Stomach (tissue), 8 donors: ENCODE measurements at regions not wholly inside any gene's neighbourhood (a gene's known extent, or its start where the extent isn't known, plus 50 kb on each side); places are given as distances from the start of the nearest gene placed in this dataset.

ENCODE experiments used
- DNase-seq, 2 donors: peaks; one replicate each; pipeline versions ENCODE4 v3.0.0 to v3.0.0-alpha.2; 2013 to 2019
- H3K27ac ChIP-seq, 5 donors: fragments of 200-600 bp in 4 of 5; sonication (generic) in 4 of 5; one replicate each; pipeline ENCODE4 v1.5.1; 2013 to 2019; ENCODE audit warnings: mild to moderate bottlenecking in 1 of 5, moderate library complexity in 1 of 5
- H3K27me3 ChIP-seq, 3 donors: fragments of 200-600 bp; sonication (generic); one replicate each; pipeline ENCODE4 v1.5.1; 2017 to 2019; ENCODE audit warnings: mixed run types in 1 of 3
- H3K36me3 ChIP-seq, 4 donors: fragments of 200-600 bp; sonication (generic); 1 replicate in 3 of 4; 2 replicates in 1 of 4; pipeline ENCODE4 v1.5.1; 2016 to 2019
- H3K4me1 ChIP-seq, 4 donors: fragments of 200-600 bp; sonication (generic); one replicate each; pipeline ENCODE4 v1.5.1; 2016 to 2019
- H3K4me3 ChIP-seq, 4 donors: fragments of 200-600 bp; sonication (generic) in 3 of 4; one replicate each; pipeline ENCODE4 v1.5.1; 2016 to 2019; ENCODE audit warnings: mild to moderate bottlenecking in 1 of 4
- H3K9me3 ChIP-seq, 4 donors: fragments of 200-600 bp; sonication (generic); one replicate each; pipeline ENCODE4 v1.5.1; 2016 to 2019
- EP300 ChIP-seq: sonication (generic); formaldehyde crosslinking; IDR thresholded peaks from one replicate; pipeline ENCODE4 v1.6.1; 2017; ENCODE audit warnings: antibody characterized with exemption
- POLR2A ChIP-seq, 4 donors: fragments of 450-650 bp; IDR thresholded peaks; one replicate each; pipeline ENCODE4 v1.6.1; 2016; ENCODE audit warnings: antibody characterized with exemption in 4 of 4, control low read depth in 2 of 4, mild to moderate bottlenecking in 1 of 4, moderate library complexity in 1 of 4
- POLR2AphosphoS5 ChIP-seq, 3 donors: sonication (generic); formaldehyde crosslinking; IDR thresholded peaks; one replicate each; pipeline ENCODE4 v1.6.1; 2016; ENCODE audit warnings: antibody characterized with exemption in 3 of 3
- WGBS, 5 donors: extraction: QIAGEN DNeasy Blood & Tissue Kit in 3 of 5; methylation state at CpG; one replicate each; pipeline versions ENCODE4 v1.1.5 to v1.1.7; 2013 to 2018; 5-methylcytosine and 5-hydroxymethylcytosine counted together
- intact Hi-C: fragments of 100-400 bp; cut with DNase I; formaldehyde crosslinking; loops from one replicate; pipeline ENCODE4 v1.15.1; 2023; ENCODE audit warnings: low total_unique reads
- TF ChIP-seq, protein P1 (sequence below), 7 experiments: fragments of 450-650 bp in 4 of 7; fragments of 200-600 bp in 3 of 7; sonication (generic) in 3 of 7; IDR thresholded peaks; one replicate each; pipeline ENCODE4 v1.5.1; 2016 to 2019; ENCODE audit warnings: antibody characterized with exemption in 7 of 7, control low read depth in 2 of 7, mild to moderate bottlenecking in 1 of 7
- donor health status: healthy with polysubstance abuse.
- donor health status: Bipolar disorder and iron deficiency.
- donor health status: healthy.

DNA sequence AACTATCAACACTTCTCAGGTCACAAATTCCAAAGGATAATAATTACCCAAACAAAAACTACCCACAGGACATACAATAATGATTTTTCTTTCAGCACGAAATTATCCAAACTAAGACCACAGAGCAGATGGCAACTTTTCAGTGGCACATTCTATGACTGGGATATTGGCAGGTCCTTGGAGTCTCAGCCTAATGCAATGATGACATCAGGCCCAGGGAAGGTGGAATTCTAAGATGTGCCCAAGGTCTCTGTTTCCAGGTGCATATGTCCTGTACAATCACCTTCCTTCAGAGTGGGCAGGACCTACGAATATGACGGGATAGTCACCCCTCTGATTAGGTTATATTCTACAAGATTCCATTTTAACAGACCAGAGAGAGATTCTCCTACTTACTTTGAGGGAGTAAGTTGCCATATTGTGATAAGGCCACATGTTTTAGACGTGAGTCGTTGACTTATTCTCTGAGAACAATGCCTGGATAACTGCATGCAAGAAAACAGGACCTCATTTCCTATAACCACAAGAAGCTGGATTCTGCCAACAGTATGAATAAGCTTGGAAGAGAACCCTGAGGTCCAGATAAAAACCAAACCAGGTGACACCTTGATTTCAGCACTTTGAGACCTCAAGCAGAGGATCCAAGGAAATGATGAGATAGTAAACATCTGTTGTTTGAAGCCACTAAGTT, 69.9 kb downstream of the ZC3H11B start:
- intact Hi-C loops: no loop called here
- Histone ChIP-seq H3K4me3 (no peak overlapping the region), H3K36me3 (no peaks in the 10 kb centered on the region), H3K27ac (no peak overlapping the region), H3K27me3 (no peaks in the 10 kb centered on the region), H3K4me1 (no peaks in the 10 kb centered on the region), H3K9me3 (no peaks in the 10 kb centered on the region)
- 69 to 82% (median 71%) methylated on average over 5 of the region's 5 CpGs for WGBS, 5 donors
- no peak for DNase-seq
- TF ChIP-seq POLR2AphosphoS5 (IDR thresholded peaks at IDR 0.05) (no peak), EP300 (no peak), POLR2A (IDR thresholded peaks at IDR 0.05) (no peak)
- TF ChIP-seq, protein P1, sequence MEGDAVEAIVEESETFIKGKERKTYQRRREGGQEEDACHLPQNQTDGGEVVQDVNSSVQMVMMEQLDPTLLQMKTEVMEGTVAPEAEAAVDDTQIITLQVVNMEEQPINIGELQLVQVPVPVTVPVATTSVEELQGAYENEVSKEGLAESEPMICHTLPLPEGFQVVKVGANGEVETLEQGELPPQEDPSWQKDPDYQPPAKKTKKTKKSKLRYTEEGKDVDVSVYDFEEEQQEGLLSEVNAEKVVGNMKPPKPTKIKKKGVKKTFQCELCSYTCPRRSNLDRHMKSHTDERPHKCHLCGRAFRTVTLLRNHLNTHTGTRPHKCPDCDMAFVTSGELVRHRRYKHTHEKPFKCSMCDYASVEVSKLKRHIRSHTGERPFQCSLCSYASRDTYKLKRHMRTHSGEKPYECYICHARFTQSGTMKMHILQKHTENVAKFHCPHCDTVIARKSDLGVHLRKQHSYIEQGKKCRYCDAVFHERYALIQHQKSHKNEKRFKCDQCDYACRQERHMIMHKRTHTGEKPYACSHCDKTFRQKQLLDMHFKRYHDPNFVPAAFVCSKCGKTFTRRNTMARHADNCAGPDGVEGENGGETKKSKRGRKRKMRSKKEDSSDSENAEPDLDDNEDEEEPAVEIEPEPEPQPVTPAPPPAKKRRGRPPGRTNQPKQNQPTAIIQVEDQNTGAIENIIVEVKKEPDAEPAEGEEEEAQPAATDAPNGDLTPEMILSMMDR (IDR thresholded peaks at IDR 0.05): no peak

DNA sequence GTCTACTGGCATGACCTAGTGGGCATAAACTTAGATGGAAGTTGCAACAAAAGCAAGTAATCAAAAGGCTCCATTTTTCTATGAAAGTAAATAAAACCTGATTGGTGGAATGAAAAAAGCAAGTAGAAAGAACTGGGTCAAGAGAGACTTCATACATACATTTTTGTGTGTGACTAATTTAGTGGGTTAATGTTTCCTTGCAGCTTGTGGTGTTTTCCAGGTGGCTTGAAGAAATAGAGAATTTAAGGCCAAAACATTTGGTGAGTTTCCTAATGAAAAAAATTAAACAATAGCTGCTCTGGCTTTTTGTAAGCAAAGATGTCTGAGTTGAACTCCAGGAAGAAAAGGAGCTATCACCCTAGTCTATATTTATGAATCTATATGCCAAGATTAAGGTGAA, 71.0 kb downstream of the ZC3H11B start:
- TF ChIP-seq, protein P1 (IDR thresholded peaks at IDR 0.05): no peak
- no peak for TF ChIP-seq POLR2AphosphoS5 (IDR thresholded peaks at IDR 0.05)
- TF ChIP-seq EP300: no peak
- no peak for TF ChIP-seq POLR2A (IDR thresholded peaks at IDR 0.05)
- H3K27ac ChIP-seq: no peak overlapping the region
- no peaks in the 10 kb centered on the region for H3K36me3 ChIP-seq
- no peaks in the 10 kb centered on the region for H3K9me3 ChIP-seq
- intact Hi-C loops: no loop called here
- no peaks in the 10 kb centered on the region for H3K27me3 ChIP-seq
- no peak for DNase-seq
- H3K4me1 ChIP-seq: no peaks in the 10 kb centered on the region
- H3K4me3 ChIP-seq: no peak overlapping the region

DNA sequence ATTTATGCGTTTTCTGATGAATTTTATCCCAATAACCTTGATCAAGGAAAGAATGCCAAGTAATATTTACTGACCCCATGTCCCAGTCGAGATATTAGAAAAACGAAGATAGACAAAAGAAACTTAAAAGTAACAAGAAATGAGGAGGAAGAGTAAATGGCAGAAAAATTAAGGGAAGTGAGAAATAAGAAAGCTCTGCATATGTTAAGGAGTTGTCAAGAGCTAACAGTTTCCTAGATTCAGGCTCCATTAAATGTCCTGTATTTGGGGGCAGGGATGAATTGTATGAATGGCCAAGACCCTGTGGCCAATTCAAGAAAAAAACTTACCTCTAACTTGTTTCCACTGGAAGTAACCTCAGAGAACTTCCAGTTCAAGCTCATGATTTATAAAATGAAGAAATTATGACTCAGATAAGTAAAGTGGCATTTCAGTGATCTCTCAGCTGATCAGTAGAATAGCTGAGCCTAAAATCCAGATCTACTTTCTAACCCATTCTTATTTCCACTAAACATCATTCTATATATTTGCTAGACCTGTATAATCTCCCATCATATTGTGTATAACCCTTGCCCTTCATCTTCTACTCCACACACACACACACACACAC, 73.2 kb downstream of the ZC3H11B start:
- Histone ChIP-seq H3K27ac (no peak overlapping the region), H3K9me3 (no peaks in the 10 kb centered on the region), H3K36me3 (no peaks in the 10 kb centered on the region), H3K4me3 (no peak overlapping the region), H3K4me1 (no peaks in the 10 kb centered on the region), H3K27me3 (no peaks in the 10 kb centered on the region)
- DNase-seq: no peak
- intact Hi-C loops: no loop called here
- TF ChIP-seq EP300 (no peak), POLR2A (IDR thresholded peaks at IDR 0.05) (no peak), POLR2AphosphoS5 (IDR thresholded peaks at IDR 0.05) (no peak)
- TF ChIP-seq, protein P1 (IDR thresholded peaks at IDR 0.05): no peak
- WGBS, 5 donors: 60 to 77% (median 67%) methylated on average over 3 of the region's 3 CpGs

DNA sequence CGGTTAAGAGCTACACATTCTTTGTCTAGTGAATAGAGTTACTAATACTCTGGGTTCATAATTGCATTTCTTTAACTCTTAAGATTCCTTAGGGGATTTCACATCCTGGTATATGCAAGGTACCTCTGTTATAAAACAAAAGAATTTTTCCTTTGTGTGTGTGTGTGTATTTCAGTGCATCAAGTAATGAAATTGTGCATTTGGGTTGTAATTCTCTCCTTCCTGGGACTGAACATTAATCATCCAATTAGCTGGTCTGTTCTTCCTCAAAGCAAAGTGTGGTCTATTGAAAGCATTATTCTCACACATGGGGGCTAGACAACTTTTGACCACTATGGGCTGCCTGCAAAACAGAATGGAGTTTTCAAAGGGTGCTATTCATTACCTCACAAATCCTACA, 74.0 kb downstream of the ZC3H11B start:
- peak in 1 of 2 donors; percentile 34 for DNase-seq
- no peaks in the 10 kb centered on the region for H3K27me3 ChIP-seq
- intact Hi-C loops: no loop called here
- H3K9me3 ChIP-seq: no peaks in the 10 kb centered on the region
- 76 to 92% (median 88%) methylated on average over 1 of the region's 1 CpG for WGBS, 5 donors
- TF ChIP-seq POLR2AphosphoS5 (IDR thresholded peaks at IDR 0.05): no peak
- TF ChIP-seq EP300: no peak
- TF ChIP-seq, protein P1 (IDR thresholded peaks at IDR 0.05): no peak
- TF ChIP-seq POLR2A (IDR thresholded peaks at IDR 0.05): no peak
- H3K4me1 ChIP-seq: no peaks in the 10 kb centered on the region
- no peaks in the 10 kb centered on the region for H3K36me3 ChIP-seq
- no peak overlapping the region for H3K4me3 ChIP-seq
- H3K27ac ChIP-seq: no peak overlapping the region
